ENCODE measurements at regions not wholly inside any gene's neighbourhood (a gene's known extent, or its start where the extent isn't known, plus 50 kb on each side); places are given as distances from the start of the nearest gene placed in this dataset.

GRCh38 chr2:104280216-104280615, 573.7 kb upstream of the POU3F3 start:
- DNase-seq (ENCODE audit: extremely low read depth, low read depth) = no peak

- DNase-seq (ENCODE audit: extremely low read depth, low read depth) = no peak
These were observed 567.1 kb upstream of the POU3F3 start for GRCh38 chr2:104286841-104287240.

GRCh38 chr2:104289651-104290565, 564.0 kb upstream of the POU3F3 start:
- DNase-seq (ENCODE audit: extremely low read depth, low read depth) = no peak

GRCh38 chr2:104290566-104290891, 563.4 kb upstream of the POU3F3 start:
- DNase-seq (ENCODE audit: extremely low read depth, low read depth) = no peak

- DNase-seq (ENCODE audit: extremely low read depth, low read depth) = no peak
These were observed 541.2 kb upstream of the POU3F3 start for GRCh38 chr2:104312684-104313083.

- DNase-seq (ENCODE audit: extremely low read depth, low read depth) = no peak
These were observed 535.8 kb upstream of the POU3F3 start for GRCh38 chr2:104318001-104318665.

- DNase-seq (ENCODE audit: extremely low read depth, low read depth) = no peak
These were observed 532.7 kb upstream of the POU3F3 start for GRCh38 chr2:104321116-104321795.

GRCh38 chr2:104321796-104322349, 532.0 kb upstream of the POU3F3 start:
- no peak for DNase-seq (ENCODE audit: extremely low read depth, low read depth)

GRCh38 chr2:104332731-104333130, 521.2 kb upstream of the POU3F3 start:
- DNase-seq (ENCODE audit: extremely low read depth, low read depth) = no peak

- DNase-seq (ENCODE audit: extremely low read depth, low read depth) = no peak
These were observed 516.0 kb upstream of the POU3F3 start for GRCh38 chr2:104337869-104338268.

- DNase-seq (ENCODE audit: extremely low read depth, low read depth) = no peak
These were observed 513.8 kb upstream of the POU3F3 start for GRCh38 chr2:104340162-104340561.

GRCh38 chr2:104340879-104341828, 512.8 kb upstream of the POU3F3 start:
- DNase-seq (ENCODE audit: extremely low read depth, low read depth) = no peak

GRCh38 chr2:104344306-104344705, 509.6 kb upstream of the POU3F3 start:
- DNase-seq (ENCODE audit: extremely low read depth, low read depth) = no peak

GRCh38 chr2:104344985-104345384, 508.9 kb upstream of the POU3F3 start:
- DNase-seq (ENCODE audit: extremely low read depth, low read depth) = no peak

- no peak for DNase-seq (ENCODE audit: extremely low read depth, low read depth)
These were observed 495.8 kb upstream of the POU3F3 start for GRCh38 chr2:104358122-104358521.

- no peak for DNase-seq (ENCODE audit: extremely low read depth, low read depth)
These were observed 492.5 kb upstream of the POU3F3 start for GRCh38 chr2:104361414-104361813.

- no peak for DNase-seq (ENCODE audit: extremely low read depth, low read depth)
These were observed 485.8 kb upstream of the POU3F3 start for GRCh38 chr2:104368089-104368488.

GRCh38 chr2:104371087-104371781, 482.7 kb upstream of the POU3F3 start:
- DNase-seq (ENCODE audit: extremely low read depth, low read depth) = no peak

- no peak for DNase-seq (ENCODE audit: extremely low read depth, low read depth)
These were observed 478.7 kb upstream of the POU3F3 start for GRCh38 chr2:104375206-104375605.

Data from NCI-H460 (cell line).